ENCODE measurements at regions not wholly inside any gene's neighbourhood (a gene's known extent, or its start where the extent isn't known, plus 50 kb on each side); places are given as distances from the start of the nearest gene placed in this dataset.
"Not testable (repeated sequence)": the region's sequence is repeated elsewhere in the genome, so short reads cannot be mapped to it uniquely, and the experiment has no call there.

DNA sequence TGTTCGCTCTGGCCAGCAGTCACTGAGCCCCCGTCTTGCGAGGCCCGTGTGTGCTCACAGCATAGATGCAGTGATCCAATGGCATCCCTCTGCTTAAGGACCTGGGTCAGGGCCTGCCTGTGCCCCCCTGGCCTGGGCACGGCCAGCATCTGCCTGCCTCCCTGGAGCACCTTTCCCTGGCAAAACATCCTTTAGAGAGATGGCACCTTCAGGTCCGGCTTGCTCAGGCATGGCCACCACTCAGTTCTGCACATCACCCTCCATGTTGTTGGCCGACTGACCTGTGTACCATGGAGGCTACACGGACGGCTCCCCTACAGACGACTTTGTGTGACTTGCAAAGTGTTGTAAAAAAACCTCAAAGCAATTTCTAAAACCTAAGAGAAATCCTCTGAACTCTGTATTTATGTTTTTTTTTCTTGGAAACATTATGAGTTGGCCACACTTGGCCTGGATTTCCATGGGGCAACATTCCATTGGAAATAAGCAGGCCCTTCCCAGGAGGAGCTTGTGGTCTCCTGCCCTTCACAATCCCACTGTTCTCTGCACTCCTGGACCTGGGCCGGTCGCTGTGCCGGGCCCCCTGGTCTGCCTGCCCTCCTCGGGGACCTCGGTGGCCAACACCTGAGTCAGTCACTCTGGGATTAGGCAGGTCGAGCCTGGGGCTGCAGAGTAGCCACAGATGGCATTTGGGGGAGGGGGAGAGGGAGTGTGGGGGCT is 592.4 kb downstream of the TBC1D22A start:
- DNase-seq = no peak

DNA sequence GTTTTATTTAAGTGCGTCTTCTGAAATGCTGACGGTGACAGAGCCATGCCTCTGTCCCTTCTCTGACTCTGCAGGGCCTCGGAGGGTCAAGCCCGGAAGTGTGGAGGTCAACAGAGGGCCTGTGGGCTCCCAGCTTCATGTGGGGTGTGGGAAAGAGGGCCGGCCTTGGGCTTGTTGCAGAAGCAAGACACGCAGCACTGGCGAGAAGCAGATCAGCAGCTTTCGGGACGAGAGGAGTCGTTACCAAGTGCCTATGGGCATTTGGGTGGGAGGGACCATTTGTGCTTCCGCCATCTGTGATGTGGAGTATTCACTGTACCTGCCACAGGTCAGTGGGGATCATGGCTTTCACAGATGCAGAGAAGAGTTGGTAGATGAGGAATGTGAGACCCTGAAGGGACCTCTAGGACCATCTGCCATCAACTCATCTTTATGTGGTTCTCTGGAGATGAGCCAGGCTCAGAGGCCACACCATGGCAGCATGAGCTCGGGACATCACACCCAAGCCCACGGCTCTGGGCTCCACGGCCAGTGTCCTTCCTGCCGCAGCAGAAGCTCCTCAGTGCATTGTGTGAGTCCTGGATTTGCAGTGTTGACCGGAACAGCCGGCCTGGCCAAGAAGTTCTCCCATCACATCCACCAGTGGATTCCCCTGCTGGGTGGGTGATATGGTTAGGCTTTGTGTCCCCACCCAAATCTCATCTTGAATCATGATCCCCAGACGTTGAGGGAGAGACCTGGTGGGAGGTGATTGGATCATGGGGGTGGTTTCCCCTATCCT is 590.7 kb downstream of the TBC1D22A start:
- DNase-seq = no peak

GRCh38 chr22:47351836-47352579 is 589.6 kb downstream of the TBC1D22A start:
- no peak for DNase-seq

- not testable (repeated sequence) for DNase-seq
Measured at GRCh38 chr22:47346287-47346686, 583.8 kb downstream of the TBC1D22A start.

DNA sequence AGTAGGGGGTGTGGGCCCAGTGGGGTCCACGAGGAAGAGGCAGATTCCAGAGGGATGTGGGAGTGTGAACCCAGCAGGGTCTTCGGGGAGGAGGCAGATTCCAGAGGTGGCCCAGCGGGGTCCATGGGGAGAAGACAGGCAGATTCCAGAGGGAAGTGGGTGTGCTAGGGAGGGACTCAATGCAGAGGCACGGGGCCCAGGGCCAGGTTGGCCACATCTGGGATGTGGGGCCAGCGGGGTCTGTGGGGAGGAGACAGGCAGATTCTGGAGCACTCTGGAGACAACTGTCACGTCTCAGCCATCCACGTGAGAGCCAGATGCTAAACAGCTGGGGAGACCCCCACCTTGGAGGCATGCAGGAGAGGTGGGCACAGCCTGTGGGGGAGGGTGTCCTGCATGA is 582.6 kb downstream of the TBC1D22A start:
- no peak for DNase-seq

DNA sequence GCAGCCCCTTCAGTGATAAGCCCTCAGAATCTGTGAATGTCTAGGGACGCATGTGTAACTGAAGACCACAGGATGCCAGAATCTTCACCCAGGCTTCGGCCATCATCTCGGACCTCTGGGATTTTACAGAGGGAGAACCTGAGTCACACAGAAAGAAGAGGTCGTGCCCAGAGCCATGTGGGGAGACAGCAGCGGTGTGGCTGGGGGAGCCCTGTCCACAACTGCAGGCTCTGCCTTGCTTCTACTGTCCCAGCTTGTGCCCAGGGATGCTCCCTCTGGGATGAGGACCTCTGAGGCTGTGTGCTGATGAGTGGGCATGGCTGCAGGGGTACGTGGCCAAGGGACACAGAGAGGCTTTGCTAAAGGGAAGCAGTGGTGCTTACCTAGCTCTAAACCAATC is 582.0 kb downstream of the TBC1D22A start:
- DNase-seq = no peak

- no peak for DNase-seq
Measured at GRCh38 chr22:47343611-47344010, 581.2 kb downstream of the TBC1D22A start.

DNA sequence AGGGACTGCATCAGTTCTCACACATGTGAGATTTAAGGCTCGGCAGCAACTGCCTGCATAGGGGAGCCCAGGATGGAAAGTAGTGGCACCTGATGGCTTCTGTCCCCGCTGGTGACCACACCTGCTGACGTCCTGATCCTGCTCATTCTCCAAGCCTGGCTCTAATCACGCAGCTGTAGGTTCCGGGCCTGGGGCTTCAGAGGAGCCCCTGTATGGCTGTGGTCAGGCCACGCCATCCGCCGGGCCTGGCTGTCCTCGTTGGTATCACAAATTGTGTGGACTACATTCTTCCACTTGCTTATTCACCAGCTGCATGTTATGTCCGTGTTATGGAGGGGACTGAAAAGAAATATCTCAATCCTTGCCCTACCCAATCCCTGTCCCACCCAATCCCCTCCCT is 580.0 kb downstream of the TBC1D22A start:
- no peak for DNase-seq

- no peak for DNase-seq
Measured at GRCh38 chr22:47341464-47341863, 579.0 kb downstream of the TBC1D22A start.

DNA sequence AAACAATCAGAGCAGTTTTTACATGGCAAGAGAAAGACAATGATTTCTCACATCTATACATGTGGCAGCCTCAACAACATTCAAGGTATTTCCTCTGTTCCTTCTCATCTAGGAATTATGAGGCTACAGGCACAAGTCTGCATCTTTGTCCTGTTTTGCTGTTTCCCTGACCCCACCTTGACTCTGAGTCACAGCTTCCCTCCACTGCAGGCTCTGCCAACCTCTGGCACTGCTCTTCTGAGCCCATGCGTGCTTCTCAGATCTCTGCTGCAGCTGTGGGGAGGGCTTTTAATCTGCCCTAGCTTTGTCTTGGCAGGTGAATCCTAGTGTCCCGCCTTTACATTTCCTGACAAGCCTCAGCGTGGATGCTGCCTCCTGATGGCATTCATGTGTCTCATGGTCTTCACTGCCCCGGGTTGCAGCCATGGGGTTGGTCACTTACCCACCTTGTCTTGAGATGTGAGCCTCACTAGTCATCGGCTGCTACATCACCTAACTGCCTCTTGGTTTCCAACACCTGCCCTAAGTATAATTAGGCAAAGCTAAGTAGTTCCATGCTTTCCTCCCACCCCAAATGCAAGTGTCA is 578.5 kb downstream of the TBC1D22A start:
- no peak for DNase-seq

DNA sequence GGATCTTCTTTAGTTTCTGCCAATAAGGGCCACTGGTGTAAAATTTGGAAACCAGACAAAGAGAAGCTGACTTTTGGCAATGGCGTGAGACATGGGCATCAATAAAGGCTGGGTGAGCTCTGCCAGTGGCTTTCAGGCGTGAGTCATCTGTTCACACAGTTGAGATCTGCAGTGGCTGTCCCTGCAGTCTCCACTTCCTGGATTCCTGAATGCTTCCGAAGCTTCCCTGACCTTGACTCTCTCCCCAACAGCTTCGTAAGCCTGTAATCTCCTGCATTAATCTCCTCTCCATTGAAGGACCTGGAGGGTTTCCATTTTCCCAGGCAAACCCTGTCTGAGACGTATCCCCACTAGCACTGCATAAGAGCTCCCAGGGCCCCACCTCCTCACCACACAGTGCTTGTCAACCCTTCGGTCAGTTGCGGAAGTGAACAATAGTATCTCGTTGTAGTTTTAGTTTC is 574.7 kb downstream of the TBC1D22A start:
- no peak for DNase-seq

- DNase-seq = no peak
Measured at GRCh38 chr22:47335958-47336357, 573.5 kb downstream of the TBC1D22A start.

DNA sequence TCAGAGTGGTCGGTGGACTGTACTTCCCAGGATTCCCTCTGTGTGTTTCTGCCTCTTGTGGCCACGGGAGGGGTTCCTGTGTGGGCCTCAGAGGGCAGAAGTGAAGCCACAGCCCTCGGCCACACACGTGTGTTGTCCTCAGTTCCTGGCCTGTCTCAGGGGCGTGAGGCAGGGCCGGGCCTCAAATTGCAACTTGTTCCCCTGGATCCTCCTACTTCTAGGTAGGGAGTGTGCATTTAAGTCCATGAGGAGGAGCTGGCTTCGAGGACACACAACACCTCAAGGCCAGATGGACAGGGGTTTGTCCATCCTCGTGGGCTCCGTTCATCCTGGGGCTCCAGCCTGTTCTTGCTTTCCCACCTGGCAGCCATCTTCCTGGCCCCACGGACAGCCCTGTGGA is 573.0 kb downstream of the TBC1D22A start:
- no peak for DNase-seq

- no peak for DNase-seq
Measured at GRCh38 chr22:47334601-47335000, 572.2 kb downstream of the TBC1D22A start.

- DNase-seq = no peak
Measured at GRCh38 chr22:47333625-47334024, 571.2 kb downstream of the TBC1D22A start.

DNA sequence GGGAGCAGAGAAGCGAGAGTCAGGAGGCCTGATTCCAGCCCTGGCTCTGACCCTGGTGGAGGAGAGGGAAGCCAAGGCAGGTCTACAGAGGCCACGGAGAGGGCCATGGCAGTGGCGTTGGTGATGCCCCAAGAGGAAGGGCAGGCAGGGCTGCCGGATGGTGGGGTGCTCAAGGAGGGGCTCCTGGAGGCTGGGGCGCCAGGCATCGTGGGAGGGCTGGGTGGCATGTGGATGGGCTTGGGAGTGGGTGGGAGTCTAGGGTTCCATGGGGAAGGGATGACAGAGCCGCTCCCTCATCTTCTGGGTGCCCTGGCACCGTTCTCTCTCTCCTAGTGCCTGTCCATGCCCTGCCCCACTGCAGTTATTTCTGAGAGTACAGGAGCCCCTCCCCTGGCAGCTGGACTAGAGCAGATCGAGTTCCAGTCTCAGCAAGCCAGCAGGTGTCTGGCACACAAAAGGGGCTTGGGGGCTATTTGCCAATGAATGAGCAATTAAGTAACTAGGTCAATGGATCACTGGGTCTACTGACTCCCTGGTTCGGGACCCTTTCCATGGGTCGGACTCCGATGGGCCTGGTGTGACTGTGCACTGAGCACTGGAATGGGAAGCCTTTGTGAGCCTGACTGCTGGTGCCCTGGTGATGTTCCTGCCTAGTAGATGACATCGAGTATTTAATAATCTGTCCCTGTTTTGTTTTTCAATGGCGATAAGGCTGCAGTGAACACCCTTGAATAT is 570.0 kb downstream of the TBC1D22A start:
- DNase-seq = no peak

GRCh38 chr22:47331750-47332149 is 569.3 kb downstream of the TBC1D22A start:
- DNase-seq = no peak

DNA sequence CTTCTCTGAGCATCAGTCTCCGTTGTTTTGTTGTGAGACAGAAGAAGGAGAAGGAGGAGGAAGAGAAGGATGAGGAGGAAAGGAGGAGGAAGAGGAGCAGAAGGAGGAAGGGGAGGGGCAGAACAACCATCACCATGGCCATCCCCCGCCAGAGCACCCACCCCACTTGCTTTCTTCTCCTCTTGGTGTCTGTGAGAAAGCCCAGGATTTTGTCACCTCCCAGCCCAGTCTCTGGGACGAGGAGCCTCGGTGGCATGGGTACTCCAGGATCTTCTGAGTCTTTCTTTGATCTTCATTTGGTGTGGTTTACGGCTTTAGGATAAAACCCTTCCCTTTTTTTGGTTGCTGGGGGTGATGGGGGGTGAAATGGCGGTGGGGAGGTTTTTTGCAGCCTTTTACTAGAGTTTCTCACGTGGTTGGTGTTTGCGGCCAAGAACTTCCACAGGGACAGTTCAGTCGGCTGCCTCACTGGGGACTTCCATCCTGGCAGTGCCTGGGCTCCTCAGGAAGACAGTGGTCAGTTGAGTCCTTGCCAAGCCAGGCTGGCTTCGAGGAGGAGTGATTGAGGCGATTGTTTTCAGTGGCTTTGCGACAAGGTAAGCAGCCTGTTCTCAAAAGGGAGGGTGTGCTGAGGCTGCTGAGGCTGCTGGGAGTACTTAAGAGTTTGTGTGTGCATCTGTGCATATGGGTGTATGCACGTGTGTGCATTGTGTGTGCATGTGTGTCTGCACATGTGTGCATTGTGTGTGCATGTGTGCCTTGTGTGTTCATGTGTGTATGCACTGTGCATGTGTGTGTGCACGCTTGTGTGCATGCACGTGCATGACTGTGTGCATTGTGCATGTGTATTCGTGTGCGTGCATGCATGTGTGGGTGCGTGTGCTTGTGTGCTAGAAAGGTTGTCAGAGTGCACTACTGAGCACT is 567.5 kb downstream of the TBC1D22A start:
- DNase-seq = no peak

DNA sequence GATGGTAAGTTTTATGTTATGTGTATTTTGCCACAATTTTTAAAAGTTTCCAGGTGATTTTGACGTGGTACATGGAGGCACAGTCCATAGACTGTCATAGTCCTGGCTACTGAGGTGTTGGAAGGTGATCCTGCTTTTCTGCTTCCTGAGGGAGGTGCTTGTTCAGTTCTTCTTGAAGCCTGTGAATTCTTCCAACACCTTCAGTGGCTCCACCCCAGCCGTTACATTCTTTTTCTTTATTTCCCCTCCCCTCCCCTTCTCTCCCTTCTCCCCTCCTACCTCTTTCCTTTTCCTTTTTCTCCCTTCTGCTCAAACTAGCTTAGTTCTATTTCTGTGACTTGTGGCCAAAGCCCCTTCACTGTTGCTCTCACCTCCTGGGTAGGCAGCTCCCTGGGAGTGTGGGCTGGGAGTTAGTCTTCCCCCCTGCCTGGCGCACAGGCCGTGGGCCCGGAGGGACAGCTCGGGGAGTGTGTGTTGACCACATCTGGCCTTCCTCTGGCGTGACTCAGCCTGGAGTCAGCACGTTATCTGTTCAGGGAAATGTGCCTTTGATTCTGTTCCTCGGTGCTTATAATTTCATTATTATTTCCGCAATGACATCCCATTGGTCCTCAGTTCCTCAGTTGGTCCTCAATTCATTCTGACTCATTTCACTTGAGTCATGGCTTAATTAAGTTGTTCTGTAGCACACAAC is 566.2 kb downstream of the TBC1D22A start:
- no peak for DNase-seq

GRCh38 chr22:47327241-47327640 is 564.8 kb downstream of the TBC1D22A start:
- no peak for DNase-seq

- no peak for DNase-seq
Measured at GRCh38 chr22:47325249-47325648, 562.8 kb downstream of the TBC1D22A start.

Data from activated naive CD4-positive, alpha-beta T cell treated with anti-CD3 and anti-CD28 coated beads, Interleukin-2, amount 50 U/mL, for 16 hours (primary cell).